GM12878 (cell line): ENCODE measurements at regions not wholly inside any gene's neighbourhood (a gene's known extent, or its start where the extent isn't known, plus 50 kb on each side); places are given as distances from the start of the nearest gene placed in this dataset.

Experiments used
- ATAC-seq: fragments of 200-7000 bp; cut with Tn5 transposase; 3 replicates; pipeline ENCODE4 v1.9.1; 2020; ENCODE audit warnings: mild to moderate bottlenecking, moderate library complexity
- BruUV-seq: library from RNA; stranded (reverse); fragments of 400-500 nt; replicated peaks from 2 replicates; lab custom pipeline; 2021; lab: Mats Ljungman, UMichigan
- CTCF ChIA-PET: fragments of 300-600 bp; sonication (Branson Sonifier 250); formaldehyde crosslinking; extraction: SDS; loops from one replicate; lab custom pipeline; 2021; ENCODE audit warnings: inconsistent platforms; lab: Yijun Ruan, JAX
- POLR2A ChIA-PET: fragments of 350-600 bp; formaldehyde crosslinking; extraction: SDS; loops from one replicate; lab custom pipeline; 2021; ENCODE audit warnings: inconsistent platforms; lab: Charles Lee
- RAD21 ChIA-PET: fragments of 300-600 bp; sonication (Branson Sonifier 250); formaldehyde crosslinking; loops from one replicate; lab custom pipeline; 2023; ENCODE audit warnings: antibody characterized with exemption; ENCODE audit not compliant: unreplicated experiment; lab: Charles Lee
- SMC1A ChIA-PET: fragments of 300-600 bp; sonication (Branson Sonifier 250); formaldehyde crosslinking; loops from one replicate; lab custom pipeline; 2023; ENCODE audit not compliant: unreplicated experiment, uncharacterized antibody; lab: Charles Lee
- DNase-seq: peaks from one replicate; pipeline ENCODE4 v3.0.0-alpha.2; 2011; ENCODE audit warnings: low read depth, low spot score
- FAIRE-seq: peaks from 3 replicates; lab custom pipeline; 2011; peaks lifted over from hg19 to GRCh38; lab: Jason Lieb, UNC
- H2AFZ ChIP-seq: 2 replicates; pipeline ENCODE4 v1.6.0; 2011; ENCODE audit warnings: low read depth, low read length, control low read depth; ENCODE audit not compliant: control insufficient read depth
- H3K27ac ChIP-seq: 2 replicates; pipeline ENCODE4 v1.5.1; 2011; ENCODE audit warnings: control low read depth; ENCODE audit not compliant: control insufficient read depth, insufficient read depth
- H3K27me3 ChIP-seq, 2 experiments: replicated peaks in 1 of 2; 2 replicates each; pipeline versions ENCODE4 v1.6.0 to v1.6.1; 2011; ENCODE audit warnings: low read length in 1 of 2; ENCODE audit not compliant: control insufficient read depth in 2 of 2, insufficient read depth in 2 of 2
- H3K36me3 ChIP-seq, 2 experiments: 2 replicates each; pipeline ENCODE4 v1.5.1; 2011; ENCODE audit warnings: low read length in 1 of 2; ENCODE audit not compliant: control insufficient read depth in 2 of 2, insufficient read depth in 2 of 2
- H3K4me1 ChIP-seq: 2 replicates; pipeline ENCODE4 v1.6.1; 2011; ENCODE audit warnings: mild to moderate bottlenecking, low read length, moderate library complexity, mixed read lengths; ENCODE audit not compliant: control insufficient read depth, insufficient read depth
- H3K4me2 ChIP-seq: 2 replicates; pipeline ENCODE4 v1.6.0; 2011; ENCODE audit warnings: control low read depth; ENCODE audit not compliant: control insufficient read depth, insufficient read depth
- H3K4me3 ChIP-seq: fragments of 200-600 bp; sonication (generic); 2 replicates; pipeline ENCODE4 v1.5.1; 2016
- H3K79me2 ChIP-seq: 2 replicates; pipeline ENCODE4 v1.6.0; 2011; ENCODE audit warnings: low read length; ENCODE audit not compliant: control insufficient read depth, insufficient read depth
- H3K9ac ChIP-seq: 2 replicates; pipeline ENCODE4 v1.8.0; 2011; ENCODE audit warnings: low read length, control low read depth, mixed read lengths; ENCODE audit not compliant: control insufficient read depth, insufficient read depth
- H3K9me3 ChIP-seq: replicated peaks from 3 replicates; pipeline ENCODE4 v1.5.1; 2011; ENCODE audit warnings: mild to moderate bottlenecking, low read length; ENCODE audit not compliant: control insufficient read depth, insufficient read depth
- H4K20me1 ChIP-seq: 2 replicates; pipeline ENCODE4 v1.6.0; 2011; ENCODE audit not compliant: control insufficient read depth, insufficient read depth
- BRCA1 ChIP-seq: IDR thresholded peaks from 2 replicates; pipeline ENCODE4 v1.6.1; 2011; ENCODE audit warnings: low read depth, low read length, improper control_type of control experiment
- HDAC2 ChIP-seq: fragments of 200-600 bp; sonication (generic); IDR thresholded peaks from 2 replicates; pipeline ENCODE4 v1.6.1; 2017
- NFIC ChIP-seq: IDR thresholded peaks from 2 replicates; pipeline ENCODE4 v1.6.1; 2012; ENCODE audit warnings: low read depth, mild to moderate bottlenecking, inconsistent platforms, low read length, moderate library complexity
- NR2C2 ChIP-seq: IDR thresholded peaks from 2 replicates; pipeline ENCODE4 v1.6.1; 2011; ENCODE audit warnings: borderline replicate concordance, low read depth; ENCODE audit not compliant: control insufficient read depth, insufficient read length
- PKNOX1 ChIP-seq: fragments of 450-650 bp; IDR thresholded peaks from 2 replicates; pipeline ENCODE4 v1.6.1; 2016; ENCODE audit warnings: mild to moderate bottlenecking
- POLR2A ChIP-seq: IDR thresholded peaks from 2 replicates; pipeline ENCODE4 v1.6.1; 2011; ENCODE audit warnings: low read depth, mild to moderate bottlenecking, low read length
- SMARCA5 ChIP-seq: fragments of 450-650 bp; IDR thresholded peaks from 2 replicates; pipeline ENCODE4 v1.6.1; 2017; ENCODE audit warnings: mild to moderate bottlenecking
- TCF3 ChIP-seq: IDR thresholded peaks from 2 replicates; pipeline ENCODE4 v1.6.1; 2012; ENCODE audit warnings: low read depth, mild to moderate bottlenecking, low read length, borderline replicate concordance; ENCODE audit not compliant: insufficient read depth
- TCF7 ChIP-seq: IDR thresholded peaks from 2 replicates; pipeline ENCODE4 v1.6.1; 2014; ENCODE audit warnings: antibody characterized with exemption, borderline replicate concordance
- ZNF622 ChIP-seq: fragments of 450-650 bp; IDR thresholded peaks from 2 replicates; pipeline ENCODE4 v1.6.1; 2017; ENCODE audit warnings: mild to moderate bottlenecking, inconsistent platforms
- WGBS: methylation state at CpG from one replicate; pipeline ENCODE4 v1.1.6; 2016; ENCODE audit warnings: low lambda C conversion rate; ENCODE audit not compliant: insufficient replicate concordance, insufficient coverage; ENCODE audit errors: missing lambda C conversion rate; 5-methylcytosine and 5-hydroxymethylcytosine counted together
- in situ Hi-C: fragments of 300-500 bp; cut with MboI; formaldehyde crosslinking; loops from 9 replicates; pipeline ENCODE4 v1.14.3; 2018; ENCODE audit warnings: mixed read lengths
- intact Hi-C: fragments of 100-400 bp; cut with micrococcal nuclease; formaldehyde crosslinking; loops from one replicate; pipeline ENCODE4 v1.14.2; 2022; ENCODE audit not compliant: unreplicated experiment

DNA sequence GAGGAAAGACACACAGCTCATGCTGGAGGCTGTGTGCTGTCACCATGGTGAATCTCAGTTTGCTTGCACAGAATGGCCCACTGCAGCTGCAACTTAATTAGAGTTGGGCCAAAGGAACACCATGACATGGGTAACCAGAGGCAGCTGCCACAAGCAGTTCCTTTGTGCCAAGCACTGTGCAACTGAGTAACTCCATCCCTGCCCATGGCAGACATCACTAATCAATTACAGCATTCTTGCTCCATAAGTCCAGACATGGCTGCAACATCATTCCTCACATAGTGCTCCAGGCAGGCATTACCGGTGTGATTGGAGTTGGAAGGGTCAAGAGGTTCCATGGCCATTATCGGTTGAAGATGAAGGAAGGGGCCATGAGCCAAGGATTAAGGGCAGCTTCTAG is 207.0 kb downstream of the RBM19 start (continued):
- TF ChIP-seq HDAC2, result no peak
- no peak for TF ChIP-seq TCF3
- no peak for TF ChIP-seq PKNOX1

DNA sequence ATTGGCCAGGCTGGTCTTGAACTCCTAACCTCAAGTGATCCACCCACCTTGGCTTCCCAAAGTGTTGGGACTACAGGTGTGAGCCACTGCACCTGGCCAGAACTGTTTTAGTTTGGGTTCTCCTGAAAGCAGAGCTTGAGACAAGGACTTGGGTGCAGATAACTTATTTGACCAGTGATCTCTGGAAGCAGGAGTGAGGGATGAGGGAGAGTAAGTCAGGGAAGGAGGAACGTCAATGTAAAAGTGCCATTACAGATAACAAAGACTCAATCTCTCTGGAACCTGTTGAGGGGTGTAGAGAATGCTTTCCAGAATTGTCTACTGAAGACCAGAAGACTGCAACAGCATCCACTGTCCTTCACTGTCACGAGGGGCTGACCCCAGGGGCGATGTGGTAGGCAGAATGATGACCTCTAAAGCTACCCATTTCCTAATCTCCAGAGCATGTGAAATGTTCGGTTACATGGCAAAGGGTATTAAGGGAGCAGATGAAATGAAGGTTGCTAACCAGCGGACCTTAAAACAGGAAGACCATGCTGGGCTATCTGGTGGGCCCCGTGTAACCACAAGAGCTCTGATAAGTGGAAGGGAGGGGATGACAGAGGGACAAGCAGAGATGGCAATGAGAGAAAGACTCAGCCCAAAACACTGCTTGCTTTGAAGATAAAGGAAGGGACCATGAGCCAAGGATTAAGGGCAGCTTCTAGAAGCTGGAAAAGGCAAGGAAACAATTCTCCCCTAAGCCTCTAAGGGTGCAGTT is 207.8 kb downstream of the RBM19 start:
- CTCF ChIA-PET, result no interaction called here
- H3K36me3 ChIP-seq, result no peaks in the 10 kb centered on the region
- no peak overlapping the region for H3K27ac ChIP-seq
- FAIRE-seq, result no peak
- no peak for ATAC-seq
- no peak for DNase-seq
- no peaks in the 10 kb centered on the region for H3K9me3 ChIP-seq
- SMC1A ChIA-PET, result no interaction called here
- in situ Hi-C loops, result no loop called here
- no peaks in the 10 kb centered on the region for H3K79me2 ChIP-seq
- BruUV-seq, result no TSS peak
- intact Hi-C loops, result no loop called here
- POLR2A ChIA-PET, result no interaction called here
- H3K27me3 ChIP-seq, result peaks cover 0 to 2% of the 10 kb centered on the region in 2 experiments; a peak in 3 of 4 replicates
- H3K4me1 ChIP-seq, result no peaks in the 10 kb centered on the region
- no peaks in the 10 kb centered on the region for H4K20me1 ChIP-seq
- WGBS, result 16% methylated on average over 6 of the region's 6 CpGs
- no peak overlapping the region for H3K4me2 ChIP-seq
- RAD21 ChIA-PET, result no interaction called here
- H2AFZ ChIP-seq, result no peak overlapping the region
- TF ChIP-seq BRCA1, result no peak
- TF ChIP-seq TCF7, result no peak
- no peak for TF ChIP-seq NFIC
- no peak for TF ChIP-seq POLR2A
- no peak for TF ChIP-seq PKNOX1
- no peak for TF ChIP-seq SMARCA5
- no peak for TF ChIP-seq ZNF622
- TF ChIP-seq NR2C2, result no peak
- H3K4me3 ChIP-seq, result no peak overlapping the region
- no peak overlapping the region for H3K9ac ChIP-seq
